ENCODE measurements at regions not wholly inside any gene's neighbourhood (a gene's known extent, or its start where the extent isn't known, plus 50 kb on each side); places are given as distances from the start of the nearest gene placed in this dataset.

DNA sequence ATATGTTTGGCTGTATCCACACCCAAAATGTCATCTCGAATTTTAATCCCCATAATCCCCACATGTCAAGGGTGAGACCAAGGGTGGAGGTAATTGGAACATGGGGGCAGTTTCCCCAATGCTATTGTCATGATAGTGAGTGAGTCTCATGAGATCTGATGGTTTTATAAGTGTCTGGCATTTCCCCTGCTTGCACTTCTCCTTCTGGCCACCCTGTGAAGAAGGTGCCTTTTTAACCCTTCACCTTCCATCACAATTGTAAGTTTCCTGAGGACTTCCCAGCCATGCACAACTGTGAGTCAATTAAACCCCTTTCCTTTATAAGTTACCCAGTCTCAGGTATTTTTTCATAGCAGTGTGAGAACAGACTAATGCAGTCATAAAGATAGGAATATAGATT is 216.7 kb upstream of the SSTR1 start:
- Histone ChIP-seq H3K27me3 (no peaks in the 10 kb centered on the region), H3K36me3 (no peaks in the 10 kb centered on the region), H3K4me3 (no peak overlapping the region), H3K27ac (no peak overlapping the region), H3K9me3 (no peaks in the 10 kb centered on the region), H3K4me1 (no peaks in the 10 kb centered on the region)
- DNase-seq: no peak
- TF ChIP-seq, protein P1, sequence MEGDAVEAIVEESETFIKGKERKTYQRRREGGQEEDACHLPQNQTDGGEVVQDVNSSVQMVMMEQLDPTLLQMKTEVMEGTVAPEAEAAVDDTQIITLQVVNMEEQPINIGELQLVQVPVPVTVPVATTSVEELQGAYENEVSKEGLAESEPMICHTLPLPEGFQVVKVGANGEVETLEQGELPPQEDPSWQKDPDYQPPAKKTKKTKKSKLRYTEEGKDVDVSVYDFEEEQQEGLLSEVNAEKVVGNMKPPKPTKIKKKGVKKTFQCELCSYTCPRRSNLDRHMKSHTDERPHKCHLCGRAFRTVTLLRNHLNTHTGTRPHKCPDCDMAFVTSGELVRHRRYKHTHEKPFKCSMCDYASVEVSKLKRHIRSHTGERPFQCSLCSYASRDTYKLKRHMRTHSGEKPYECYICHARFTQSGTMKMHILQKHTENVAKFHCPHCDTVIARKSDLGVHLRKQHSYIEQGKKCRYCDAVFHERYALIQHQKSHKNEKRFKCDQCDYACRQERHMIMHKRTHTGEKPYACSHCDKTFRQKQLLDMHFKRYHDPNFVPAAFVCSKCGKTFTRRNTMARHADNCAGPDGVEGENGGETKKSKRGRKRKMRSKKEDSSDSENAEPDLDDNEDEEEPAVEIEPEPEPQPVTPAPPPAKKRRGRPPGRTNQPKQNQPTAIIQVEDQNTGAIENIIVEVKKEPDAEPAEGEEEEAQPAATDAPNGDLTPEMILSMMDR (IDR thresholded peaks at IDR 0.05): no peak
- intact Hi-C loops (cut with DNase I; ENCODE audit: low total_unique reads): no loop called here

DNA sequence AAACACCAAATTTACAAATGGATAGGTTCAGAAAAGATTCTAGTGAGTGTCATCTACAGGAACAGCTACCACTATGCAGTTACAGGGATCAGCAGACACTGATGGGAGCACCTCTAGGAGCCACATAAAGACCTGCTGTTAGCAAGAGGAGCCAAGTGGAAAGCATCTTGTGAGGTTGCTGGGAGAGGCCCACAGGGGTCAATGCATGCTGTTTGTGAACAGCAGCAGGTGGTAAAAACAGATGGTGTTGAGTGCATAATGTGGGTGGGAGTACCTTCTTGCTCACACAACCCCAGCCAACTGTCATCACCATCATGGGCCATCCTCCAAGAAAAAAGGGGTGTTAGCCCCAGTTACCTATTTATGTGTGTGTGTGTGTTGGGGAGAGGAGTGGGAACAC is 215.2 kb upstream of the SSTR1 start:
- no peak overlapping the region for H3K27ac ChIP-seq
- H3K9me3 ChIP-seq: no peaks in the 10 kb centered on the region
- no peaks in the 10 kb centered on the region for H3K27me3 ChIP-seq
- TF ChIP-seq, protein P1 (IDR thresholded peaks at IDR 0.05): no peak
- H3K4me1 ChIP-seq: no peaks in the 10 kb centered on the region
- H3K4me3 ChIP-seq: no peak overlapping the region
- H3K36me3 ChIP-seq: no peaks in the 10 kb centered on the region
- intact Hi-C loops (cut with DNase I; ENCODE audit: low total_unique reads): no loop called here
- no peak for DNase-seq

DNA sequence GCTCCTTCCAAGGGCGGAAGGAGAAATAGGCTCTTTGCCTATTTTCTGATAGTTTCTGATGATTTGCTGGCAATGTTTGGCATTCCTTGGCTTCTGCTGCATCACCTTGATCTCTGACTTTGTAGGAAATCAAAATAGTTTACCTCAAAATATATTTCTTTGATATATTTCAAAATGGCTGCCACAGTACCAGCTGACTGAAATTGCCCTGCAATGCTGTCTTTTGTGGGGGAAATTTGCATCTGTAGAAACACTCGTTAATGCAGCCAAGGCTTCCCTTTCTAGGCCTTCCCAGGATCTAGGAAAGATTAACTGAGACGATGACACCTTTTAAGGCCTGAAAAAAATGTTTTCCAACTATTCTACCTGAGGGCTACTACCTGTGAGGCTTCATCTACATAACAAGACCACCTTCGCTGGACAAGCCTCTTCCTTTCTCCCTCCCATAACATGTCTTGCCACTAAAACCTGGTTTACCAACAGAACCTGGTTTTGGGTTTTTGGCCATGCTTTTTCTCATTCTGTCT is 212.8 kb upstream of the SSTR1 start:
- Histone ChIP-seq H3K4me3 (no peak overlapping the region), H3K36me3 (no peaks in the 10 kb centered on the region), H3K27ac (no peak overlapping the region), H3K4me1 (no peaks in the 10 kb centered on the region), H3K27me3 (no peaks in the 10 kb centered on the region), H3K9me3 (no peaks in the 10 kb centered on the region)
- TF ChIP-seq, protein P1 (IDR thresholded peaks at IDR 0.05): no peak
- intact Hi-C loops (cut with DNase I; ENCODE audit: low total_unique reads): no loop called here
- DNase-seq: no peak

DNA sequence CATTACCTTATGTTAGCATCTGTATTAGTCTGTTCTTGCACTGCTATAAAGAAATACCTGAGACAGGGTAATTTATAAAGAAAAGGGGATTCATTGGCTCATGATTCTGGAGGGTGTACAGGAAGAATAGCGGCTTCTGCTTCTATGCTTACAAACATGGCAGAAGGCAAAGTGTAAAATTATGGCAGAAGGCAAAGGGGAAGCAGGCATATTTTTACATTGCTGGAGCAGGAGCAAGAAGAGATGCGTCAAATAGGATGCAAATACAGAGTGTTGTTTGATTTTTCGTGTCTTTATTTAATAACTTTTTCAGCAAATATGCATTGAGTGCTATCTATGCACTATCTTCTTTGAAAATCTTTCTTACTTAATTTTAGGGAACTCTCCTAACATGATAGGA is 210.7 kb upstream of the SSTR1 start:
- H3K27ac ChIP-seq: no peak overlapping the region
- no peaks in the 10 kb centered on the region for H3K9me3 ChIP-seq
- intact Hi-C loops (cut with DNase I; ENCODE audit: low total_unique reads): no loop called here
- TF ChIP-seq, protein P1 (IDR thresholded peaks at IDR 0.05): no peak
- no peaks in the 10 kb centered on the region for H3K27me3 ChIP-seq
- no peak overlapping the region for H3K4me3 ChIP-seq
- DNase-seq: no peak
- peaks cover 0 to 7% (median 0%) of the 10 kb centered on the region in 4 donors for H3K4me1 ChIP-seq
- H3K36me3 ChIP-seq: no peaks in the 10 kb centered on the region

DNA sequence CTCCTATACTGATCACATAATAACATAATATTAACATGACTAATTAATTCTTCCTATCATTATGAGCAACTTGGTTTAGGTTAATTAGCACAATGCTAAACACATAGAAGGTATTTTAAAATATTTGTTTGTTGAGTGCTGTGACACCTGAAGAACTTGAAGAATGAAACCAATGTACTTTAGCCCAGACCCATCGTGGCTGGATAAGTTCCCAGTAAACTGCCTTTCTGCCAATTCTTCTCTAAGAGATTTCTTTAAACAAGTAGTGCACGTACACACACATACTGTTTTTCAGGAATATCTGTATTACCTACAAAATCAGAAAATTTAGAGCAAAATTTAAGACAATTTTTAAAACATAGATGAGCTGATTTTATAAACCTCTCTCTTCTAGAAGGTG is 207.4 kb upstream of the SSTR1 start:
- Histone ChIP-seq H3K27me3 (no peaks in the 10 kb centered on the region), H3K27ac (no peak overlapping the region), H3K4me1 (peaks cover 0 to 7% (median 0%) of the 10 kb centered on the region in 4 donors), H3K4me3 (no peak overlapping the region), H3K36me3 (no peaks in the 10 kb centered on the region), H3K9me3 (no peaks in the 10 kb centered on the region)
- intact Hi-C loops (cut with DNase I; ENCODE audit: low total_unique reads): no loop called here
- TF ChIP-seq, protein P1 (IDR thresholded peaks at IDR 0.05): no peak
- DNase-seq: no peak

DNA sequence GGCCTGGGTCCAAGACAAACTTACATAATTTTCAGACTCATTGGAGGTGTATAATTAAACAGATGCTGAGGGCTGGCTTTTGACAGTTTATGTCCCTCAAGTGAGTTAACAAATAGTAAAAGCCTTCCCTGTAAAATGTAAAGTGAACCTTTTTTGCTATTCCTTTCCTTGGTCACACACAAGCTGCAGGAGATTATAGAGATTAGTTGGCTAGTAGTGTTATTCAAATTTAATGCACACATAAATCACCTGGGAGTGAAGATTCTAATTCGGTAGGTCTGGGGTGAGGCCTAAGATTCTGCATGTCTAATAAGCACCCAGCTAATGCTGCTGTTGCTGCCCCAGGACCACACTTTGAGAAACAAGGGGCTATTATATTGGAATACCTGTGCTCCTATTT is 206.2 kb upstream of the SSTR1 start:
- TF ChIP-seq, protein P1 (IDR thresholded peaks at IDR 0.05): no peak

More for the DNA sequence above, 206.2 kb upstream of the SSTR1 start:
- H3K4me3 ChIP-seq: no peak overlapping the region
- no peaks in the 10 kb centered on the region for H3K36me3 ChIP-seq
- no peak for DNase-seq
- peaks cover 0 to 7% (median 0%) of the 10 kb centered on the region in 4 donors for H3K4me1 ChIP-seq
- H3K27me3 ChIP-seq: no peaks in the 10 kb centered on the region
- intact Hi-C loops (cut with DNase I; ENCODE audit: low total_unique reads): no loop called here
- H3K9me3 ChIP-seq: no peaks in the 10 kb centered on the region
- H3K27ac ChIP-seq: no peak overlapping the region

Data from tibial artery (tissue), 4 donors.